Fibroblast of skin of back (primary cell): ENCODE measurements at regions not wholly inside any gene's neighbourhood (a gene's known extent, or its start where the extent isn't known, plus 50 kb on each side); places are given as distances from the start of the nearest gene placed in this dataset.
"Not testable (repeated sequence)": the region's sequence is repeated elsewhere in the genome, so short reads cannot be mapped to it uniquely, and the experiment has no call there.

ENCODE experiments used
- DNase-seq: peaks from one replicate; pipeline ENCODE4 v3.0.0-alpha.2; 2013

DNA sequence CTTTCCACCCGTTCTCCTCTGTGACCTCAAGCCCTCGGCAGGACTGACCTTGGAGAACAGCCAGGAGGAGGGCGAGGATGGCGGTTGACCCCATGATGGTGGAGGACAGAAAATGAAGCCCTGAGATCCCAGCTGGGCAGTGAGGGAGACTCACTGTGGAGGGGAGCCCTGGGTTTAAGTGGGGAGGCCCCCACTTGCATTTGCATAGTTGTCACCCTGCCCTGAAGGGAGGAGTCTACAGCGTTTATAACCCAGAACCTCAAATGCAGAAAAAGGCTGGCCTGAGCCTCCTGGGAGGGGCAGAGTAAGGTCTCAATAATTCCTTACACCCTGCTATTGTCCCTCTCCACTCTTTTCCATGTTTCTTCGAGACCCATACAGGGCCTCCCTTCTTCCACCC, 1052.7 kb downstream of the TMEM121 start:
- no peak for DNase-seq

- no peak for DNase-seq
Observed at GRCh38 chr14:106585692-106586091, 1059.3 kb downstream of the TMEM121 start.

GRCh38 chr14:106586098-106586704, 1059.8 kb downstream of the TMEM121 start:
- DNase-seq = no peak

DNA sequence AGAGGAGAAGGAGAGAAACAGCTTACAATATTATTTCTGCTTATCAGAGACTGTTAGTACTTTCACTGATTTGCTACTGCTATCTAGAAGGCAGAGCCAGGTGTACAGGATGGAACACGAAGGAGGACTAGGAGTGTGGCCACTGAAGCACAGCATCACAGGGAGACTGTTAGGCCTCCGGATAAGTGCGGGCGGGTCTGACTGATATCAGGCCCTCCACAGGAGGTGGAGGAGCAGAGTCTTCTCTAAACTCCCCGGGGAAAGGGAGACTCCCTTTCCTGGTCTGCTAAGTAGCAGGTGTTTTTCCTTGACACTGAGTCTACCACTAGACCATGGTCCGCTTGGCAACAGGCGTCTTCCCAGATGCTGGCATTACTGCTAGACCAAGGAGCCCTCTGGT, 1065.2 kb downstream of the TMEM121 start:
- not testable (repeated sequence) for DNase-seq

DNA sequence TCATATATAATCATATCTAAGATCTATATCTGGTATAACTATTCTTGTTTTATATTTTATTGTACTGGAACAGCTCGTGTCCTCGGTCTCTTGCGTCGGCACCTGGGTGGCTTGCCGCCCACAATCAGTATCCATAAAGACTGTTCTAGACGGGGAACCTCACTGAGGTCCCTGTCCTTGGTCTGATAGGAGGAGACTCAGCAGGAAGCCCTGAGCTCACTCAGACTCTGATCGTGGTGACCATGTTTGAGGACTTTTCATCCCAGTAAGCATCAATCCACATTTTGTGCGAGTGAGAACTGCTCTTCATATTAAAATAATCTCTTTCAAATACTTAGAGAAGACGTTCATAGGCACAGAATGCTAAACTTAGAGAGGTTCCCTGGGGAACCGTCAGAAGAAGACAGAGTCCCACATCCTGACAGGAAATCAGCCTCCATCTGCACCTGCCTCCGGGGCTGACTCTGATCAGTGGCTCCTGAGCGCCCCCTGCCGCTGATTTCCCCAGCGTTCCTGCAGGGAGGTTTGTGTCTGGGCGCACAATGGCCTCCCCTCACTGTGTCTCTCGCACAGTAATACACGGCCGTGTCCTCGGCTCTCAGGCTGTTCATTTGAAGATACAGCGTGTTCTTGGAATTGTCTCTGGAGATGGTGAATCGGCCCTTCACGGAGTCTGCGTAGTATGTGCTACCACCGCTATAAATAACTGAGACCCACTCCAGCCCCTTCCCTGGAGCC, 1065.9 kb downstream of the TMEM121 start:
- not testable (repeated sequence) for DNase-seq

DNA sequence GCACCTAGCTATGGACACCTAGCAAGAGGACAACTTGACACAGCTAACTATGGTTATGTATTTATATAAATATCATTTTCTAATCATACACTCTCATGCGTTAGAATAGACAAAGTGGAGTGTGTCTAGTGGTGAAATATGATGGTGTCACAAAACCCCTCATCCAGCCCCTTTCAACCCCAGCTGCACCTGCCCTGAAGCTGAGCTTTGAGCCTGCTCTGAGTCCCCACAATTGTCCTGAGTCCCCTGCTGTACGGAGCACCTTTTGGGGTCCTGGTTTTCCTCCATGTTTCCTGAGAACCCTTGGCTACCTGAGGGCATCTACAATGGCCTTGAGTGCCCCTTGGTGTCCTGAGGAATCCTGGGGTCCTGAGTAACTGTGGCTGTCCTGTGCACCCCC, 1072.8 kb downstream of the TMEM121 start:
- no peak for DNase-seq

DNA sequence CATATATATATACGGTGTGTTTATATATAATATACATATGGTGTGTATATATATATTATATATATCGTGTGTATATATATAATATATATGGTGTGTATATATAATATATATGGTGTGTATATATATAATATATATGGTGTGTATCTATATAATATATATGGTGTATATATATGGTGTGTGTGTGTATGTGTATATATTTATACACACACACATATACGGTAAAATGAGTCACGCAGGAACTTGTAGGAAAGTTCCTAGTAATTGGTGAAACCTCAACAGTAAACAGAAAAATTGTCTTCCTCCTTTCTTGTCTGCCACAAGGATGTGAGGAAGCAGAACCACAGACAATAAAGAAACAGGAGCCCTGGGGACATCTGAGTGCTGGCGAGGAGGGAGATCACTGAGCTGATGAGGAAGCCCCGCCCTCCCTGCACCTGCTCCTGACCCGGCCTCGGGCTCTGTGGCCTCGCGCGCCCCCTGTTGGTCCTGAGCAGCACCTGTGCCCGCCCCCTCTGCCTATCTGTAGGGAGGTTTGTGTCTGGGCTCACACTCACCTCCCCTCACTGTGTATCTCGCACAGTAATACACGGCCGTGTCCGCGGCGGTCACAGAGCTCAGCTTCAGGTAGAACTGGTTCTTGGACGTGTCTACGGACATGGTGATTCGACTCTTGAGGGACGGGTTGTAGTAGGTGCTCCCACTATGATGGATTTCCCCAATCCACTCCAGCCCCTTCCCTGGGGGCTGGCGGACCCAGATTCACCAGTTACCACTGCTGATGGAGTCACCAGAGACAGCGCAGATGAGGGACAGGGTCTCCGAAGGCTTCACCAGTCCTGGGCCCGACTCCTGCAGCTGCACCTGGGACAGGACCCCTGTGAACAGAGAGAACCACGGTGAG, 1079.4 kb downstream of the TMEM121 start:
- DNase-seq = no peak

DNA sequence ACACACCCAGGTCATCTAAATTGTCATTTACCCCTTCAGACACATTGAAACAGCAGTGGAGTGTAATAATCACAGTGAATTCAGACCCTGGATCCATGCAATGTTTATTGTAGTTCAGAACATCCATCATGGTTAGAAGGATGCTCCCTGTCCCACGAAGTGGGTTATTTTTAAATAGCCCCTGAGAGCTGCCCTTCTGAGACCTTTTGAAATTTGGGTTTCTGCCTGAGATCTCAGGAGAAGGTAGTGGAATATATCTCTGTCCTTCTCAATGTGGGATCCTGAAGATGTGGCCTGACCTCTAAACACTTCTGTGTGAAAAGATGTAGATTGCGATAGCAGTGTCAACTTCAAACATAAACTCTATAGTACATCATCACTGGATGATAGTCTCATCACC, 1080.6 kb downstream of the TMEM121 start:
- no peak for DNase-seq

DNA sequence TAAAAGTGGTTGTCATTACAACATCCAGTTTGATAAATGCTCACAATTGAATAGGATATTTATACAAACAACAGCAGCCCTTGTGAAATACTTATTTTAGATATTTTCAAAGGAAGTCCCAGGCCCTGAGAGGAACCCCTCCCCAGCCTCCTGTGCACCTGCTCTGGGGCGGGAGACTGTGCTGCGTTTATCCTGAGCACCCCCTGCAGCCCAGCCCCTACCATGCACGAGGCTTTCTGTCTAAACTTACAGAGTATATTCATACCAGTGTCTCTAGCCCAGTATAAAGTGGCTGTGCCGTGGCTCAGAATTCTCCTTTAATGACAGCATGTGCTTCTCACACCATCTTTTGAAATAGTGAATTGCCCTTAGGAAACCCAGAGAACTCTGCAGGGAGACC, 1084.3 kb downstream of the TMEM121 start:
- no peak for DNase-seq

- no peak for DNase-seq
Observed at GRCh38 chr14:106613256-106613655, 1086.9 kb downstream of the TMEM121 start.

GRCh38 chr14:106618471-106618951, 1092.1 kb downstream of the TMEM121 start:
- DNase-seq = not testable (repeated sequence)

GRCh38 chr14:106619606-106620005, 1093.2 kb downstream of the TMEM121 start:
- DNase-seq = no peak

- no peak for DNase-seq
Observed at GRCh38 chr14:106620368-106620767, 1094.0 kb downstream of the TMEM121 start.

GRCh38 chr14:106622200-106622745, 1095.9 kb downstream of the TMEM121 start:
- no peak for DNase-seq

DNA sequence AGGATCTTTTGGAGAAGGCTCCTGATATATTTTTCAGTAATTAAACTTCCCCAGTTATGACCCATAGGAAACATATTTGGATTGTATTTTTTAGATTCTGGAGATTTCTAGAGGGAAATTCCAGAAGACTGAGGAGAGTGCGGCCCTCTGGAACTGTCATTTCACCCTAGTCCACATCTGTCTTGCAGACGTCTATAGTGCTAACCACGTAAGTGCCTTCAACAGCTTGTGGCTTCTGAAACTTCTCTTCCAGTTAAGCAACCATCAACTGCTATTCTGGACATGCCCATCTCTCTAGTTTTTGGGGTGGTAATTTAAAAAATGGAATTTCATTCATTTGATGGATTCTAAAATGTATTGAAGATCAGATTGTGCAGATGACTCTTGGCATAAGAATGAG, 1098.8 kb downstream of the TMEM121 start:
- no peak for DNase-seq

DNA sequence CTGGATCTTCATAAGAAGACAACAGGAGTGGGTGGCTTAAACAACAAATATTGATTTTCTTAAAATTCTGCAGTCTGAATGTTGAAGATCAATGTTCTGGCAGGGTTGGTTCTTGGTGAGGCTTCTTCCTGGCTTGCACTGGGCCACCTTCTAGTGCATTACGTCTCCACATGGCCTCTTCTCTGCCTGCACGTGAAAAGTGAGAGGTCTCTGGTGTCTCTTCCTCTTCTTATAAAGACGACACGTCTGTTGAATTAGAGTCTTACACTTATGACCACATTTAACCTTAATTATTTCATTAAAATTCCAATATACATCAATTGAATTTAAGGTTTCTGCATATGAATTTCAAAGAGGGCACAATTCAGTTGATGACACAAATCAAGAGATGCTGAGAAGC, 1100.1 kb downstream of the TMEM121 start:
- not testable (repeated sequence) for DNase-seq

GRCh38 chr14:106626942-106627588, 1100.7 kb downstream of the TMEM121 start:
- DNase-seq = not testable (repeated sequence)

DNA sequence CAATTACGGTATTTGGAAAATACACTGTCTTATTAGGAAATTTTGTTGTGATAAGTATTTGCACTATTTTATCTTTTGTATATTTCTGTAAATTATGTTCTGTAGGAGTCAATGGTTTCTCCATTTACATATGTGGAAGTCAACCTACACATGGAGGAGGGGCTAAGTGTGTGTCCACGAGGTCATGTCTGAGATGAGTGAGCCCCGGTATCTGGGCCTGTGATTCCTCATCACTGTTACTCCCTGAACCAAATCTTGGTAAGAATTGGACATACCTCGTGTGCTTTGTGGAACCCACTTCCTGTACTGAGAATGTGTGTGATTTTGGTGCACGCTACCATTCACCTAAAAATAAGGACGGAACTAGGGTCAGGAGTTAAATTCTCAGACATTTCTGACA, 1105.5 kb downstream of the TMEM121 start:
- DNase-seq = no peak

GRCh38 chr14:106633721-106634120, 1107.3 kb downstream of the TMEM121 start:
- DNase-seq = no peak

GRCh38 chr14:106635569-106635968, 1109.2 kb downstream of the TMEM121 start:
- DNase-seq = no peak

- not testable (repeated sequence) for DNase-seq
Observed at GRCh38 chr14:106638786-106639452, 1112.5 kb downstream of the TMEM121 start.

DNA sequence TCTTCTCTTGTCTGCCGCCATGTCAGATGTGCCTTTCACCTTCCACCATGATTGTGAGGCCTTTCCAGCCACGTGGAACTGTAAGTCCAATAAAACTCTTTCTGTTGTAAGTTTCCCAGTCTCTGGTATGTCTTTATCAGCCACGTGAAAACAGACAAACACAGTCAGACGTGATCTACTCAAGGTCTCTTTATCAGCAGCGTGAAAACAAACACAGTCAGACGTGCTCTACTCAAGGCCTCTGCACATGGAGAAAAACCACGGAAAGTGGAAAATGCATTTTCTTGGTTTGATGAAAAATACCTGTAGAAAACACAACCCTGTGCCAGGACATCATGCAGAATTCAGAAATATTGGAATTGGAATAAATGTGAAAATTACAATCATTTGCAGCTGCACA, 1115.7 kb downstream of the TMEM121 start:
- DNase-seq = no peak
